RWPE1 (cell line): ENCODE measurements at regions not wholly inside any gene's neighbourhood (a gene's known extent, or its start where the extent isn't known, plus 50 kb on each side); places are given as distances from the start of the nearest gene placed in this dataset.

Source experiments
- CTCF ChIA-PET: fragments of 350-600 bp; sonication (Branson Sonifier 250); formaldehyde crosslinking; extraction: SDS; loops from one replicate; lab custom pipeline; 2021; lab: Yijun Ruan, JAX
- POLR2A ChIA-PET: fragments of 400-600 bp; formaldehyde crosslinking; extraction: SDS; loops from one replicate; lab custom pipeline; 2020; ENCODE audit warnings: antibody characterized with exemption; ENCODE audit not compliant: low non-redundant PET; lab: Yijun Ruan, JAX
- DNase-seq: peaks from one replicate; pipeline ENCODE4 v3.0.0; 2012; ENCODE audit warnings: low spot score
- H3K27ac ChIP-seq: fragments of 450-650 bp; 2 replicates; pipeline ENCODE4 v1.5.1; 2017
- CTCF ChIP-seq: fragments of 450-650 bp; conservative IDR thresholded peaks from 2 replicates; pipeline ENCODE4 v1.5.1; 2017; ENCODE audit warnings: low read depth, mild to moderate bottlenecking

- no peak overlapping the region for H3K27ac ChIP-seq
- no peak for TF ChIP-seq CTCF
- CTCF ChIA-PET = interaction anchor here (0.7 kb wide), 1 partner anchor 1051 kb away, joined by 3 read pairs; no protein-coding TSS in a partner anchor
- POLR2A ChIA-PET = no interaction called here
- no peak for DNase-seq
Observed at GRCh38 chr14:86179980-86180379, 650.0 kb downstream of the FLRT2 start.

DNA sequence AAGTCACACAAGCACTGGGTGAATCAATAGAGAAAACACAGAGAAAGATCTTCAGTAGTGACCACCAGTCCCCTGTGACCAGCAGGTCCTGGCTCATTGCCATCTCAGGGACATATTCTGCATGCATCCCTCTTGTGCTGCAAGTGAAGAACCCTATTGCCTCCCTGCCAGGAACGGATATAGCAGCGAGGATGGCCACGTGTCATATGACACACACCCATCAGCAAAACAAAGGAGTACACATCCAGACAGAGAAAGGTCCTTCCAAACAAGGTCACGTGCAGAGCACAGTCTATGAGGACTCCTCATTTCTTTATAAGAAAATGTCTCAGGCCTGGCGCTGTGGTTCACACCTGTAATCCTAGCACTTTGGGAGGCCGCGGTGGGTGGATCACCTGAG is 638.4 kb downstream of the FLRT2 start:
- DNase-seq = no peak
- POLR2A ChIA-PET = no interaction called here
- TF ChIP-seq CTCF = no peak
- no peak overlapping the region for H3K27ac ChIP-seq
- CTCF ChIA-PET = no interaction called here

- DNase-seq = no peak
- ChIA-PET POLR2A (no interaction called here), CTCF (no interaction called here)
- no peak overlapping the region for H3K27ac ChIP-seq
- no peak for TF ChIP-seq CTCF
Observed at GRCh38 chr14:86166541-86166940, 636.6 kb downstream of the FLRT2 start.

DNA sequence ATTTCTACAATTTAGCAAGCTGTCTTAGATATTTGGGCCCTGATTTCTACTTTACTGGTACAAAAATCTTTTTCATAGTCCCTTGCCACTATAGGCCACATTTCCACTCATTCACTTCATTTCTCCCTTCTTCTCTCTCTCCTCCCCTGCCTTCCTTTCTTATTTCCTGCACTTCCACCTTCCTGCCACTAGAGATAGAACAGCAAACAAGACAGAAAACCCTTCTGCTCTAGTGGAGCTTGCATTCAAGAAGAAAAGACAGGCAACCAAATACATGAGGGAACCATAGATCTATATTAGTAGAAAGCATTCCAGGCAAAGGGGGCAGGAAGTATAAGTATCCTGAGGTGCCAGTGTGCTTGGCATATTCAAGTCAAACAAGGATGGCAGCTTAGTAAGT is 623.5 kb downstream of the FLRT2 start:
- CTCF ChIA-PET = no interaction called here

DNA sequence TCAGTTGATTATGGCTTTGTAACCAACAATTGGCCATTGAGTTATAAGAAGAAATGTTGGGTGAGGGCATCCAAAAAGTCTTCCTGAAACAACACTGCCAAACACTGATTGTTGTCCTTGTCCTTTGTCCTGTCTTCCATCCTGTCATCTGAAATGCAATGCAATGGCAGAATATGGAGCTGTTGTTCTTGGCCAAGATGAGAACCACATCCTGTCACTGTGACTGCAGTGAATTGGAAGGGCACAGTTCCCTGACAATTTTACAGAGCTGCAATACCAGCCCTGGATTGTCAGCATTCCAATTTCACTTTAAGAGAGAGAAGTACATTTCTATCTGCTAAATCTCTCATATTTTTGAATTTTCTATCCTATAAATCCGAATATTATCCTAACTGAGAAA is 613.3 kb downstream of the FLRT2 start:
- TF ChIP-seq CTCF = no peak
- CTCF ChIA-PET = no interaction called here
- POLR2A ChIA-PET = no interaction called here

More for the DNA sequence above, 623.5 kb downstream of the FLRT2 start:
- POLR2A ChIA-PET = no interaction called here
- DNase-seq = no peak
- H3K27ac ChIP-seq = no peak overlapping the region
- no peak for TF ChIP-seq CTCF

GRCh38 chr14:86141966-86142365 is 612.0 kb downstream of the FLRT2 start:
- H3K27ac ChIP-seq = no peak overlapping the region
- POLR2A ChIA-PET = no interaction called here
- DNase-seq = no peak
- CTCF ChIA-PET = no interaction called here
- TF ChIP-seq CTCF = no peak

More for the DNA sequence above, 613.3 kb downstream of the FLRT2 start:
- DNase-seq = no peak
- no peak overlapping the region for H3K27ac ChIP-seq

DNA sequence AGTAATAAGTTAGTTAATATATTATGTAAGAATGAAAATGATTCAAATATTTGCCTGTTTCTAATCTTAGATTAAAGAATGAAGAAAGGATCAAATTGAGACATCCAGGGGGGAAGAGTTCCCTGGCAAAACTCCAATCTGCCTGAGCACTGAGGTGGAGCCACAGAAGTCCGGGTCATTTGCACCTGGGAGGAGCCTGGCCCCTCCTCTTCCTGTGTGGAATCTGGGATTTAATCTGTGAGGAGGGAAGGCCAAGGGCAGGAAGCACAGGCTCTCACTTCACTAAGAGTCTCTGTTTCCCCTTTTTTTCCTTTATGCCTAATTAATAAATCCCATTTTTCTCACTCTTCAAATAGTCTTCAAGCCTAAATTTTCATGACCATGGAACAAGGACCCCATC is 599.5 kb downstream of the FLRT2 start:
- H3K27ac ChIP-seq = no peak overlapping the region
- no peak for TF ChIP-seq CTCF
- ChIA-PET CTCF (no interaction called here), POLR2A (no interaction called here)
- DNase-seq = no peak
